ENCODE measurements at regions not wholly inside any gene's neighbourhood (a gene's known extent, or its start where the extent isn't known, plus 50 kb on each side); places are given as distances from the start of the nearest gene placed in this dataset.

- no peak for TF ChIP-seq ARID4B (CRISPR knock-in tag; IDR thresholded peaks at IDR 0.05; ENCODE audit: borderline replicate concordance)
- no peak for TF ChIP-seq JAZF1 (CRISPR knock-in tag; IDR thresholded peaks at IDR 0.05)
- TF ChIP-seq TCF7 (CRISPR knock-in tag; IDR thresholded peaks at IDR 0.05; ENCODE audit: low read depth) = no peak
- TF ChIP-seq ZBTB43 (CRISPR knock-in tag; IDR thresholded peaks at IDR 0.05) = no peak
- TF ChIP-seq FOXK1 (CRISPR knock-in tag; IDR thresholded peaks at IDR 0.05) = no peak
- no peak for TF ChIP-seq TEAD4 (CRISPR knock-in tag; IDR thresholded peaks at IDR 0.05)
Measured at GRCh38 chr2:182615036-182615435, 101.0 kb upstream of the DNAJC10 start (continued).

GRCh38 chr2:182616471-182617393 is 99.3 kb upstream of the DNAJC10 start:
- H3K27ac Mint-ChIP-seq = no peak overlapping the region
- peaks cover 24% of the 10 kb centered on the region for H3K4me1 Mint-ChIP-seq
- no peaks in the 10 kb centered on the region for H3K36me3 Mint-ChIP-seq
- H3K9me3 Mint-ChIP-seq = no peaks in the 10 kb centered on the region
- DNase-seq (ENCODE audit: low spot score) (no peak), ATAC-seq (no peak)
- no peaks in the 10 kb centered on the region for H3K27me3 Mint-ChIP-seq (ENCODE audit: low read depth)
- H3K4me3 Mint-ChIP-seq = no peak overlapping the region
- ChIA-PET POLR2A (no interaction called here), CTCF (no interaction called here)
- TF ChIP-seq E2F1 (CRISPR knock-in tag; IDR thresholded peaks at IDR 0.05) (no peak), ZNF416 (CRISPR knock-in tag; IDR thresholded peaks at IDR 0.05) (no peak), NFE2L1 (CRISPR knock-in tag; IDR thresholded peaks at IDR 0.05) (no peak), USF2 (CRISPR knock-in tag; IDR thresholded peaks at IDR 0.05) (no peak), EMX1 (CRISPR knock-in tag; IDR thresholded peaks at IDR 0.05) (no peak), TEAD4 (CRISPR knock-in tag; IDR thresholded peaks at IDR 0.05) (no peak), HMGXB4 (CRISPR knock-in tag; IDR thresholded peaks at IDR 0.05) (no peak), NR3C1 (CRISPR knock-in tag; conservative IDR thresholded peaks at IDR 0.05; ENCODE audit: low read depth) (no peak), NFATC4 (CRISPR knock-in tag; IDR thresholded peaks at IDR 0.05) (no peak), RELA (CRISPR knock-in tag; IDR thresholded peaks at IDR 0.05; ENCODE audit: borderline replicate concordance) (no peak), ARID4B (CRISPR knock-in tag; IDR thresholded peaks at IDR 0.05; ENCODE audit: borderline replicate concordance) (no peak)
- TF ChIP-seq, protein P1, sequence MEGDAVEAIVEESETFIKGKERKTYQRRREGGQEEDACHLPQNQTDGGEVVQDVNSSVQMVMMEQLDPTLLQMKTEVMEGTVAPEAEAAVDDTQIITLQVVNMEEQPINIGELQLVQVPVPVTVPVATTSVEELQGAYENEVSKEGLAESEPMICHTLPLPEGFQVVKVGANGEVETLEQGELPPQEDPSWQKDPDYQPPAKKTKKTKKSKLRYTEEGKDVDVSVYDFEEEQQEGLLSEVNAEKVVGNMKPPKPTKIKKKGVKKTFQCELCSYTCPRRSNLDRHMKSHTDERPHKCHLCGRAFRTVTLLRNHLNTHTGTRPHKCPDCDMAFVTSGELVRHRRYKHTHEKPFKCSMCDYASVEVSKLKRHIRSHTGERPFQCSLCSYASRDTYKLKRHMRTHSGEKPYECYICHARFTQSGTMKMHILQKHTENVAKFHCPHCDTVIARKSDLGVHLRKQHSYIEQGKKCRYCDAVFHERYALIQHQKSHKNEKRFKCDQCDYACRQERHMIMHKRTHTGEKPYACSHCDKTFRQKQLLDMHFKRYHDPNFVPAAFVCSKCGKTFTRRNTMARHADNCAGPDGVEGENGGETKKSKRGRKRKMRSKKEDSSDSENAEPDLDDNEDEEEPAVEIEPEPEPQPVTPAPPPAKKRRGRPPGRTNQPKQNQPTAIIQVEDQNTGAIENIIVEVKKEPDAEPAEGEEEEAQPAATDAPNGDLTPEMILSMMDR (IDR thresholded peaks at IDR 0.05) = no peak
- TF ChIP-seq, protein P2, sequence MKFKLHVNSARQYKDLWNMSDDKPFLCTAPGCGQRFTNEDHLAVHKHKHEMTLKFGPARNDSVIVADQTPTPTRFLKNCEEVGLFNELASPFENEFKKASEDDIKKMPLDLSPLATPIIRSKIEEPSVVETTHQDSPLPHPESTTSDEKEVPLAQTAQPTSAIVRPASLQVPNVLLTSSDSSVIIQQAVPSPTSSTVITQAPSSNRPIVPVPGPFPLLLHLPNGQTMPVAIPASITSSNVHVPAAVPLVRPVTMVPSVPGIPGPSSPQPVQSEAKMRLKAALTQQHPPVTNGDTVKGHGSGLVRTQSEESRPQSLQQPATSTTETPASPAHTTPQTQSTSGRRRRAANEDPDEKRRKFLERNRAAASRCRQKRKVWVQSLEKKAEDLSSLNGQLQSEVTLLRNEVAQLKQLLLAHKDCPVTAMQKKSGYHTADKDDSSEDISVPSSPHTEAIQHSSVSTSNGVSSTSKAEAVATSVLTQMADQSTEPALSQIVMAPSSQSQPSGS (CRISPR knock-in tag; IDR thresholded peaks at IDR 0.05; ENCODE audit: borderline replicate concordance, low read depth) = no peak

Measured in WTC11 (cell line).